SHP77 treated with DMSO at 0.1 percent for 48 hours (cell line): ENCODE measurements at regions not wholly inside any gene's neighbourhood (a gene's known extent, or its start where the extent isn't known, plus 50 kb on each side); places are given as distances from the start of the nearest gene placed in this dataset.
"Not testable (repeated sequence)": the region's sequence is repeated elsewhere in the genome, so short reads cannot be mapped to it uniquely, and the experiment has no call there.

ENCODE experiments used
- DNase-seq: peaks from one replicate; lab custom pipeline; 2025; lab: John Stamatoyannopoulos, UW

- DNase-seq, result no peak
Measured at GRCh38 chr1:173342736-173343135, 134.4 kb upstream of the PRDX6 start.

GRCh38 chr1:173344034-173344743 lies 132.9 kb upstream of the PRDX6 start:
- no peak for DNase-seq

GRCh38 chr1:173347282-173347818 lies 129.8 kb upstream of the PRDX6 start:
- no peak for DNase-seq

- DNase-seq, result not testable (repeated sequence)
Measured at GRCh38 chr1:173352635-173353034, 124.5 kb upstream of the PRDX6 start.

- no peak for DNase-seq
Measured at GRCh38 chr1:173353350-173353749, 123.8 kb upstream of the PRDX6 start.

- no peak for DNase-seq
Measured at GRCh38 chr1:173354937-173355280, 122.2 kb upstream of the PRDX6 start.

- no peak for DNase-seq
Measured at GRCh38 chr1:173355281-173356031, 121.7 kb upstream of the PRDX6 start.

- DNase-seq, result no peak
Measured at GRCh38 chr1:173356191-173356762, 120.9 kb upstream of the PRDX6 start.

GRCh38 chr1:173360487-173361063 lies 116.6 kb upstream of the PRDX6 start:
- DNase-seq, result no peak

- DNase-seq, result no peak
Measured at GRCh38 chr1:173362543-173362942, 114.6 kb upstream of the PRDX6 start.

- no peak for DNase-seq
Measured at GRCh38 chr1:173364827-173365226, 112.3 kb upstream of the PRDX6 start.

- no peak for DNase-seq
Measured at GRCh38 chr1:173365341-173365740, 111.8 kb upstream of the PRDX6 start.

- no peak for DNase-seq
Measured at GRCh38 chr1:173367136-173367535, 110.0 kb upstream of the PRDX6 start.

- not testable (repeated sequence) for DNase-seq
Measured at GRCh38 chr1:173370586-173370985, 106.5 kb upstream of the PRDX6 start.

GRCh38 chr1:173376065-173376464 lies 101.1 kb upstream of the PRDX6 start:
- DNase-seq, result not testable (repeated sequence)

GRCh38 chr1:173377266-173377665 lies 99.9 kb upstream of the PRDX6 start:
- no peak for DNase-seq

- no peak for DNase-seq
Measured at GRCh38 chr1:173383351-173383750, 93.8 kb upstream of the PRDX6 start.

- DNase-seq, result no peak
Measured at GRCh38 chr1:173388352-173388751, 88.8 kb upstream of the PRDX6 start.

- DNase-seq, result no peak
Measured at GRCh38 chr1:173392895-173393658, 84.1 kb upstream of the PRDX6 start.

GRCh38 chr1:173393659-173394000 lies 83.5 kb upstream of the PRDX6 start:
- no peak for DNase-seq

- DNase-seq, result not testable (repeated sequence)
Measured at GRCh38 chr1:173394813-173395212, 82.3 kb upstream of the PRDX6 start.

GRCh38 chr1:173395762-173396161 lies 81.4 kb upstream of the PRDX6 start:
- DNase-seq, result no peak
